ENCODE measurements at regions not wholly inside any gene's neighbourhood (a gene's known extent, or its start where the extent isn't known, plus 50 kb on each side); places are given as distances from the start of the nearest gene placed in this dataset.

- DNase-seq (ENCODE audit: low spot score): no peak
These were observed 144.9 kb downstream of the SH3BGRL2 start for GRCh38 chr6:79776076-79776475.

- no peak for DNase-seq (ENCODE audit: low spot score)
These were observed 144.1 kb downstream of the SH3BGRL2 start for GRCh38 chr6:79775222-79775621.

- DNase-seq (ENCODE audit: low spot score): no peak
These were observed 133.6 kb downstream of the SH3BGRL2 start for GRCh38 chr6:79764747-79765146.

GRCh38 chr6:79763301-79763700, 132.2 kb downstream of the SH3BGRL2 start:
- DNase-seq (ENCODE audit: low spot score): no peak

- no peak for DNase-seq (ENCODE audit: low spot score)
These were observed 131.2 kb downstream of the SH3BGRL2 start for GRCh38 chr6:79762370-79762769.

GRCh38 chr6:79756496-79756895, 125.4 kb downstream of the SH3BGRL2 start:
- DNase-seq (ENCODE audit: low spot score): no peak

GRCh38 chr6:79755967-79756366, 124.8 kb downstream of the SH3BGRL2 start:
- no peak for DNase-seq (ENCODE audit: low spot score)

Measured in mesenteric fat pad (tissue), 1 donor.